MCF 10A (cell line): ENCODE measurements at regions not wholly inside any gene's neighbourhood (a gene's known extent, or its start where the extent isn't known, plus 50 kb on each side); places are given as distances from the start of the nearest gene placed in this dataset.

ENCODE experiments used
- BruUV-seq: library from RNA; stranded (reverse); fragments of 400-500 nt; replicated peaks from 2 replicates; lab custom pipeline; 2021; lab: Mats Ljungman, UMichigan
- CTCF ChIA-PET: fragments of 300-600 bp; sonication (Branson Sonifier 250); formaldehyde crosslinking; extraction: SDS; loops from one replicate; lab custom pipeline; 2021; ENCODE audit warnings: antibody characterized with exemption, inconsistent platforms; lab: Yijun Ruan, JAX
- POLR2A ChIA-PET: fragments of 300-600, 350-650 bp; sonication (Branson Sonifier 250); formaldehyde crosslinking; extraction: SDS; loops from one replicate; lab custom pipeline; 2020; ENCODE audit warnings: antibody characterized with exemption, inconsistent platforms; lab: Yijun Ruan, JAX
- DNase-seq: peaks from one replicate; pipeline ENCODE4 v3.0.0-alpha.2; 2018; ENCODE audit not compliant: unreplicated experiment
- H3K27ac Mint-ChIP-seq: one replicate; pipeline ENCODE4 v1.8.0; 2022; ENCODE audit warnings: mild to moderate bottlenecking, low read depth, mixed read lengths; ENCODE audit not compliant: unreplicated experiment
- H3K27me3 Mint-ChIP-seq: one replicate; pipeline ENCODE4 v1.8.0; 2022; ENCODE audit warnings: mixed read lengths; ENCODE audit not compliant: insufficient read depth, unreplicated experiment
- H3K36me3 Mint-ChIP-seq: one replicate; pipeline ENCODE4 v1.8.0; 2022; ENCODE audit warnings: mild to moderate bottlenecking, moderate library complexity, mixed read lengths; ENCODE audit not compliant: insufficient read depth, unreplicated experiment
- H3K4me1 Mint-ChIP-seq: one replicate; pipeline ENCODE4 v1.8.0; 2022; ENCODE audit warnings: mixed read lengths; ENCODE audit not compliant: insufficient read depth, unreplicated experiment
- H3K4me3 Mint-ChIP-seq: one replicate; pipeline ENCODE4 v1.8.0; 2022; ENCODE audit warnings: mild to moderate bottlenecking, moderate library complexity, mixed read lengths; ENCODE audit not compliant: unreplicated experiment
- H3K9me3 Mint-ChIP-seq: one replicate; pipeline ENCODE4 v1.8.0; 2022; ENCODE audit warnings: mixed read lengths; ENCODE audit not compliant: unreplicated experiment
- CTCF ChIP-seq: fragments of 200-600 bp; IDR thresholded peaks from one replicate; pipeline ENCODE4 v1.8.0; 2022; ENCODE audit warnings: antibody characterized with exemption, mild to moderate bottlenecking; ENCODE audit not compliant: unreplicated experiment
- intact Hi-C: fragments of 100-400 bp; cut with micrococcal nuclease; formaldehyde crosslinking; loops from 2 replicates; pipeline ENCODE4 v1.14.1; 2022

- H3K27me3 Mint-ChIP-seq, result no peaks in the 10 kb centered on the region
- H3K9me3 Mint-ChIP-seq, result no peaks in the 10 kb centered on the region
- no TSS peak for BruUV-seq
- no peaks in the 10 kb centered on the region for H3K4me1 Mint-ChIP-seq
- ChIA-PET CTCF (no interaction called here), POLR2A (no interaction called here)
- H3K4me3 Mint-ChIP-seq, result no peak overlapping the region
- no peak for DNase-seq
- H3K36me3 Mint-ChIP-seq, result no peaks in the 10 kb centered on the region
- no peak for TF ChIP-seq CTCF
- H3K27ac Mint-ChIP-seq, result no peak overlapping the region
- intact Hi-C loops, result no loop called here
Measured at GRCh38 chr3:110393941-110394340, 677.7 kb upstream of the NECTIN3 start.

GRCh38 chr3:110397115-110397514, 674.5 kb upstream of the NECTIN3 start:
- Mint-ChIP-seq H3K9me3 (peaks cover 15% of the 10 kb centered on the region), H3K27ac (no peak overlapping the region), H3K36me3 (no peaks in the 10 kb centered on the region), H3K4me3 (no peak overlapping the region), H3K27me3 (no peaks in the 10 kb centered on the region), H3K4me1 (no peaks in the 10 kb centered on the region)
- no peak for TF ChIP-seq CTCF
- ChIA-PET CTCF (interaction anchor here (0.7 kb wide), 1 partner anchor 16 kb away, joined by 3 read pairs; no protein-coding TSS in a partner anchor), POLR2A (no interaction called here)
- intact Hi-C loops, result no loop called here
- BruUV-seq, result no TSS peak
- DNase-seq, result no peak

- no peaks in the 10 kb centered on the region for H3K27me3 Mint-ChIP-seq
- ChIA-PET CTCF (no interaction called here), POLR2A (no interaction called here)
- no peak for TF ChIP-seq CTCF
- no peak for DNase-seq
- H3K4me1 Mint-ChIP-seq, result no peaks in the 10 kb centered on the region
- H3K4me3 Mint-ChIP-seq, result no peak overlapping the region
- peaks cover 15% of the 10 kb centered on the region for H3K9me3 Mint-ChIP-seq
- no peak overlapping the region for H3K27ac Mint-ChIP-seq
- no peaks in the 10 kb centered on the region for H3K36me3 Mint-ChIP-seq
- no TSS peak for BruUV-seq
- intact Hi-C loops, result no loop called here
Measured at GRCh38 chr3:110400315-110400714, 671.3 kb upstream of the NECTIN3 start.

GRCh38 chr3:110405830-110406585, 665.6 kb upstream of the NECTIN3 start:
- Mint-ChIP-seq H3K27ac (no peak overlapping the region), H3K9me3 (peaks cover 15% of the 10 kb centered on the region), H3K27me3 (no peaks in the 10 kb centered on the region), H3K4me3 (no peak overlapping the region), H3K36me3 (no peaks in the 10 kb centered on the region), H3K4me1 (no peaks in the 10 kb centered on the region)
- BruUV-seq, result no TSS peak
- CTCF ChIA-PET, result no interaction called here
- intact Hi-C loops, result no loop called here
- DNase-seq, result no peak
- POLR2A ChIA-PET, result no interaction called here
- TF ChIP-seq CTCF, result no peak
